Astrocyte (in vitro differentiated cells and primary cell): ENCODE measurements at regions not wholly inside any gene's neighbourhood (a gene's known extent, or its start where the extent isn't known, plus 50 kb on each side); places are given as distances from the start of the nearest gene placed in this dataset.
A peak's percentile ranks its signal among the peaks of the same experiment; 100 is the strongest.

Experiments
- DNase-seq: peaks from one replicate; pipeline ENCODE4 v3.0.0-alpha.2; 2010; ENCODE audit warnings: low read depth
- FAIRE-seq: peaks from 2 replicates; lab custom pipeline; 2011; peaks lifted over from hg19 to GRCh38; lab: Jason Lieb, UNC
- H2AFZ ChIP-seq: 2 replicates; pipeline ENCODE4 v1.6.0; 2012; ENCODE audit warnings: low read depth, low read length, inconsistent platforms
- H3K27ac ChIP-seq: 2 replicates; pipeline ENCODE4 v1.5.1; 2011; ENCODE audit warnings: low read depth, low read length, inconsistent platforms
- H3K27me3 ChIP-seq: 2 replicates; pipeline ENCODE4 v1.6.0; 2011; ENCODE audit warnings: low read length, inconsistent platforms; ENCODE audit not compliant: insufficient read depth
- H3K36me3 ChIP-seq: 2 replicates; pipeline ENCODE4 v1.5.1; 2011; ENCODE audit warnings: low read length, inconsistent platforms; ENCODE audit not compliant: insufficient read depth
- H3K4me1 ChIP-seq: 2 replicates; pipeline ENCODE4 v1.5.1; 2011; ENCODE audit warnings: low read length, inconsistent platforms; ENCODE audit not compliant: insufficient read depth
- H3K4me2 ChIP-seq: 2 replicates; pipeline ENCODE4 v1.6.0; 2012; ENCODE audit warnings: low read length, inconsistent platforms
- H3K4me3 ChIP-seq: 2 replicates; pipeline ENCODE4 v1.5.1; 2011; ENCODE audit warnings: low read depth, mild to moderate bottlenecking, low read length, inconsistent platforms; ENCODE audit not compliant: insufficient read depth
- H3K79me2 ChIP-seq: 2 replicates; pipeline ENCODE4 v1.6.0; 2012; ENCODE audit warnings: mild to moderate bottlenecking, low read length, inconsistent platforms; ENCODE audit not compliant: insufficient read depth
- H3K9ac ChIP-seq: 2 replicates; pipeline ENCODE4 v1.6.0; 2012; ENCODE audit warnings: mild to moderate bottlenecking, low read length, inconsistent platforms
- H3K9me3 ChIP-seq: 2 replicates; pipeline ENCODE4 v1.5.1; 2012; ENCODE audit warnings: low read depth, mild to moderate bottlenecking, low read length, inconsistent platforms; ENCODE audit not compliant: insufficient read depth
- H4K20me1 ChIP-seq: 2 replicates; pipeline ENCODE4 v1.6.0; 2012; ENCODE audit warnings: low read length, inconsistent platforms; ENCODE audit not compliant: insufficient read depth
- H3K27ac Mint-ChIP-seq: one replicate; pipeline ENCODE4 v1.8.0; 2021; ENCODE audit warnings: mild to moderate bottlenecking, mixed read lengths; ENCODE audit not compliant: unreplicated experiment
- H3K27me3 Mint-ChIP-seq: one replicate; pipeline ENCODE4 v1.8.0; 2021; ENCODE audit warnings: low read depth, mixed read lengths; ENCODE audit not compliant: unreplicated experiment
- H3K36me3 Mint-ChIP-seq: one replicate; pipeline ENCODE4 v1.8.0; 2021; ENCODE audit warnings: low read depth, mixed read lengths; ENCODE audit not compliant: unreplicated experiment
- H3K4me1 Mint-ChIP-seq: one replicate; pipeline ENCODE4 v1.8.0; 2021; ENCODE audit warnings: low read depth, mixed read lengths; ENCODE audit not compliant: unreplicated experiment
- H3K4me3 Mint-ChIP-seq: one replicate; pipeline ENCODE4 v1.8.0; 2021; ENCODE audit warnings: mild to moderate bottlenecking, moderate library complexity, mixed read lengths; ENCODE audit not compliant: unreplicated experiment
- H3K9me3 Mint-ChIP-seq: one replicate; pipeline ENCODE4 v1.8.0; 2021; ENCODE audit warnings: mild to moderate bottlenecking, mixed read lengths; ENCODE audit not compliant: unreplicated experiment
- EZH2 ChIP-seq: IDR thresholded peaks from 2 replicates; pipeline ENCODE4 v1.6.1; 2012; ENCODE audit warnings: mild to moderate bottlenecking, low read length, inconsistent platforms; ENCODE audit not compliant: insufficient read depth
- TF ChIP-seq, protein P1 (sequence below): IDR thresholded peaks from 2 replicates; pipeline ENCODE4 v1.5.1; 2011; ENCODE audit warnings: low read depth, mild to moderate bottlenecking, inconsistent platforms, low read length, moderate library complexity; ENCODE audit not compliant: insufficient read depth

- no peaks in the 10 kb centered on the region for H3K79me2 ChIP-seq
- H3K4me1 ChIP-seq = no peaks in the 10 kb centered on the region
- Mint-ChIP-seq H3K36me3 (no peaks in the 10 kb centered on the region), H3K4me1 (no peaks in the 10 kb centered on the region), H3K4me3 (no peak overlapping the region), H3K27ac (peak overlapping the region; percentile 3), H3K27me3 (no peaks in the 10 kb centered on the region), H3K9me3 (peaks cover 1% of the 10 kb centered on the region)
- no peak overlapping the region for H3K9ac ChIP-seq
- no peak for FAIRE-seq
- H3K27ac ChIP-seq = no peak overlapping the region
- H3K36me3 ChIP-seq = no peaks in the 10 kb centered on the region
- H3K4me2 ChIP-seq = no peak overlapping the region
- no peak for TF ChIP-seq EZH2
- TF ChIP-seq, protein P1, sequence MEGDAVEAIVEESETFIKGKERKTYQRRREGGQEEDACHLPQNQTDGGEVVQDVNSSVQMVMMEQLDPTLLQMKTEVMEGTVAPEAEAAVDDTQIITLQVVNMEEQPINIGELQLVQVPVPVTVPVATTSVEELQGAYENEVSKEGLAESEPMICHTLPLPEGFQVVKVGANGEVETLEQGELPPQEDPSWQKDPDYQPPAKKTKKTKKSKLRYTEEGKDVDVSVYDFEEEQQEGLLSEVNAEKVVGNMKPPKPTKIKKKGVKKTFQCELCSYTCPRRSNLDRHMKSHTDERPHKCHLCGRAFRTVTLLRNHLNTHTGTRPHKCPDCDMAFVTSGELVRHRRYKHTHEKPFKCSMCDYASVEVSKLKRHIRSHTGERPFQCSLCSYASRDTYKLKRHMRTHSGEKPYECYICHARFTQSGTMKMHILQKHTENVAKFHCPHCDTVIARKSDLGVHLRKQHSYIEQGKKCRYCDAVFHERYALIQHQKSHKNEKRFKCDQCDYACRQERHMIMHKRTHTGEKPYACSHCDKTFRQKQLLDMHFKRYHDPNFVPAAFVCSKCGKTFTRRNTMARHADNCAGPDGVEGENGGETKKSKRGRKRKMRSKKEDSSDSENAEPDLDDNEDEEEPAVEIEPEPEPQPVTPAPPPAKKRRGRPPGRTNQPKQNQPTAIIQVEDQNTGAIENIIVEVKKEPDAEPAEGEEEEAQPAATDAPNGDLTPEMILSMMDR = no peak
- no peak for DNase-seq
- H4K20me1 ChIP-seq = no peaks in the 10 kb centered on the region
- H3K9me3 ChIP-seq = no peaks in the 10 kb centered on the region
- no peak overlapping the region for H2AFZ ChIP-seq
- H3K27me3 ChIP-seq = no peaks in the 10 kb centered on the region
- H3K4me3 ChIP-seq = no peak overlapping the region
Measured at GRCh38 chrX:98289726-98290125, 1406.0 kb downstream of the RPA4 start.

GRCh38 chrX:98294310-98294709 lies 1410.6 kb downstream of the RPA4 start:
- Histone ChIP-seq H4K20me1 (no peaks in the 10 kb centered on the region), H3K9me3 (no peaks in the 10 kb centered on the region), H3K4me3 (no peak overlapping the region), H3K27me3 (no peaks in the 10 kb centered on the region), H3K27ac (no peak overlapping the region), H3K79me2 (no peaks in the 10 kb centered on the region), H2AFZ (no peak overlapping the region), H3K36me3 (no peaks in the 10 kb centered on the region), H3K4me1 (no peaks in the 10 kb centered on the region), H3K4me2 (no peak overlapping the region), H3K9ac (no peak overlapping the region)
- DNase-seq = no peak
- no peak overlapping the region for H3K27ac Mint-ChIP-seq
- H3K27me3 Mint-ChIP-seq = no peaks in the 10 kb centered on the region
- no peaks in the 10 kb centered on the region for H3K36me3 Mint-ChIP-seq
- TF ChIP-seq EZH2 = no peak
- no peak overlapping the region for H3K4me3 Mint-ChIP-seq
- H3K4me1 Mint-ChIP-seq = no peaks in the 10 kb centered on the region
- H3K9me3 Mint-ChIP-seq = peaks cover 1% of the 10 kb centered on the region
- FAIRE-seq = no peak

DNA sequence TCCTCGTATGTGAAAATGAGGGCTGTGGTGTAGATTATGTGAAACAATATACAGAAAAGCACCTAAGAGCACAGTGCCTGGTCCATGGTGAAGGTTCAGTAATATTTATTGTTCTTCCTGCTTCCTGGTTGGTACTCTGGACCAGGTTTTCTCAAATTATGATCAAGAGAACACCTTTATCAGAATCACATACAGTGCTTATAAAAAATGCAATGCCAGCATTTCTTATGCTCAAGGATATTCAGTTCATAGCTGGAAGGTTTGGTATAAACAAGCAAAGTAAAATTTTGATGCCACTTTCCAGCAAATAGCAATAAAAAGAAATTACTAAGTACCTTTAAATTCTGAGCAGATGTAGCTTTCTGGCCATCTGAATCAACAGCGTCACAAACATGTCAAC lies 1412.4 kb downstream of the RPA4 start:
- TF ChIP-seq, protein P1 = no peak
- TF ChIP-seq EZH2 = no peak
- Histone ChIP-seq H3K9ac (no peak overlapping the region), H3K27ac (no peak overlapping the region), H3K4me2 (no peak overlapping the region), H2AFZ (no peak overlapping the region), H3K4me3 (no peak overlapping the region), H3K27me3 (no peaks in the 10 kb centered on the region), H3K9me3 (no peaks in the 10 kb centered on the region), H3K36me3 (no peaks in the 10 kb centered on the region), H3K79me2 (no peaks in the 10 kb centered on the region), H4K20me1 (no peaks in the 10 kb centered on the region), H3K4me1 (no peaks in the 10 kb centered on the region)
- Mint-ChIP-seq H3K9me3 (no peaks in the 10 kb centered on the region), H3K4me3 (no peak overlapping the region), H3K36me3 (no peaks in the 10 kb centered on the region), H3K4me1 (no peaks in the 10 kb centered on the region), H3K27me3 (no peaks in the 10 kb centered on the region), H3K27ac (no peak overlapping the region)
- DNase-seq (no peak), FAIRE-seq (peak; percentile 77)
